Mesenchymal stem cell (in vitro differentiated cells and primary cell): ENCODE measurements at regions not wholly inside any gene's neighbourhood (a gene's known extent, or its start where the extent isn't known, plus 50 kb on each side); places are given as distances from the start of the nearest gene placed in this dataset.
"Not testable (repeated sequence)": the region's sequence is repeated elsewhere in the genome, so short reads cannot be mapped to it uniquely, and the experiment has no call there.

Source experiments
- DNase-seq: peaks from one replicate; pipeline ENCODE4 v3.0.0-alpha.2; 2013
- H2AFZ ChIP-seq: one replicate; pipeline ENCODE4 v1.6.1; 2013; ENCODE audit warnings: low read depth, mild to moderate bottlenecking, control low read depth, inconsistent platforms, low read length, moderate library complexity
- H2AK5ac ChIP-seq: 2 replicates; pipeline ENCODE4 v1.6.1; 2013; ENCODE audit warnings: low read length, moderate library complexity, mild to moderate bottlenecking, inconsistent platforms; ENCODE audit not compliant: severe bottlenecking
- H2BK120ac ChIP-seq: one replicate; pipeline ENCODE4 v1.6.1; 2013; ENCODE audit warnings: low read depth, mild to moderate bottlenecking, inconsistent platforms, low read length, moderate library complexity
- H2BK12ac ChIP-seq, 2 experiments: one replicate each; pipeline ENCODE4 v1.6.1; 2013; ENCODE audit warnings: inconsistent platforms in 2 of 2, low read length in 2 of 2, mild to moderate bottlenecking in 2 of 2, moderate library complexity in 2 of 2, control low read depth in 1 of 2
- H2BK15ac ChIP-seq: one replicate; pipeline ENCODE4 v1.6.1; 2013; ENCODE audit warnings: mild to moderate bottlenecking, low read depth, inconsistent platforms; ENCODE audit not compliant: poor library complexity, severe bottlenecking
- H2BK5ac ChIP-seq: 2 replicates; pipeline ENCODE4 v1.6.1; 2013; ENCODE audit warnings: low read depth, mild to moderate bottlenecking, low read length, control low read depth, inconsistent platforms; ENCODE audit not compliant: poor library complexity, severe bottlenecking
- H3K14ac ChIP-seq, 2 experiments: one replicate each; pipeline ENCODE4 v1.6.1; 2013; ENCODE audit warnings: inconsistent platforms in 2 of 2, low read length in 2 of 2, control low read depth in 1 of 2, mild to moderate bottlenecking in 1 of 2, moderate library complexity in 1 of 2
- H3K18ac ChIP-seq, 2 experiments: one replicate each; pipeline ENCODE4 v1.6.1; 2013; ENCODE audit warnings: inconsistent platforms in 2 of 2, low read length in 2 of 2, control low read depth in 1 of 2, low read depth in 1 of 2, mild to moderate bottlenecking in 1 of 2
- H3K23ac ChIP-seq, 2 experiments: one replicate each; pipeline ENCODE4 v1.6.1; 2013; ENCODE audit warnings: inconsistent platforms in 2 of 2, low read length in 2 of 2, mild to moderate bottlenecking in 2 of 2, moderate library complexity in 2 of 2, control low read depth in 1 of 2
- H3K27ac ChIP-seq: 2 replicates; pipeline ENCODE4 v1.5.1; 2013; ENCODE audit warnings: mild to moderate bottlenecking, moderate library complexity, low read length, control low read depth, inconsistent platforms; ENCODE audit not compliant: poor library complexity, severe bottlenecking
- H3K27me3 ChIP-seq, 2 experiments: 2 replicates each; pipeline versions ENCODE4 v1.6.1 to v1.7.0; 2013; ENCODE audit warnings: low read length in 2 of 2, mild to moderate bottlenecking in 2 of 2, moderate library complexity in 2 of 2, control low read depth in 1 of 2, inconsistent platforms in 1 of 2; ENCODE audit not compliant: control insufficient read depth in 1 of 2, insufficient read depth in 1 of 2
- H3K36me3 ChIP-seq, 2 experiments: 2 replicates each; pipeline versions ENCODE4 v1.6.1 to v1.7.0; 2013; ENCODE audit warnings: low read length in 2 of 2, control low read depth in 1 of 2, inconsistent platforms in 1 of 2, low read depth in 1 of 2, mild to moderate bottlenecking in 1 of 2; ENCODE audit not compliant: insufficient read depth in 2 of 2, control insufficient read depth in 1 of 2
- H3K4ac ChIP-seq, 2 experiments: one replicate each; pipeline ENCODE4 v1.6.1; 2013; ENCODE audit warnings: inconsistent platforms in 2 of 2, low read length in 2 of 2, mild to moderate bottlenecking in 2 of 2, moderate library complexity in 2 of 2, control low read depth in 1 of 2, low read depth in 1 of 2
- H3K4me1 ChIP-seq: 2 replicates; pipeline ENCODE4 v1.6.1; 2013; ENCODE audit warnings: low read depth, low read length, control low read depth; ENCODE audit not compliant: control insufficient read depth, insufficient read depth
- H3K4me2 ChIP-seq: 2 replicates; pipeline ENCODE4 v1.6.1; 2013; ENCODE audit warnings: low read length, mild to moderate bottlenecking, inconsistent platforms; ENCODE audit not compliant: poor library complexity, severe bottlenecking
- H3K4me3 ChIP-seq, 2 experiments: 2 replicates each; pipeline versions ENCODE4 v1.5.1 to v1.7.0; 2013; ENCODE audit warnings: low read length in 2 of 2, mild to moderate bottlenecking in 2 of 2, control low read depth in 1 of 2, low read depth in 1 of 2; ENCODE audit not compliant: insufficient read depth in 1 of 2
- H3K79me1 ChIP-seq: replicated peaks from 2 replicates; pipeline ENCODE4 v1.6.1; 2013; ENCODE audit warnings: mild to moderate bottlenecking, control low read depth, low read length, inconsistent platforms; ENCODE audit not compliant: poor library complexity, severe bottlenecking
- H3K9ac ChIP-seq: 2 replicates; pipeline ENCODE4 v1.7.0; 2013; ENCODE audit warnings: mild to moderate bottlenecking, low read length, moderate library complexity
- H3K9me3 ChIP-seq: 2 replicates; pipeline ENCODE4 v1.7.0; 2013; ENCODE audit warnings: mild to moderate bottlenecking, low read length; ENCODE audit not compliant: control insufficient read depth
- H4K8ac ChIP-seq: one replicate; pipeline ENCODE4 v1.6.1; 2013; ENCODE audit warnings: inconsistent platforms, mild to moderate bottlenecking, low read length, moderate library complexity
- H4K91ac ChIP-seq: one replicate; pipeline ENCODE4 v1.6.1; 2013; ENCODE audit warnings: mild to moderate bottlenecking, low read length, inconsistent platforms
- WGBS: methylation state at CpG from one replicate; pipeline ENCODE4 v1.1.7; 2013; ENCODE audit warnings: mixed read lengths; 5-methylcytosine and 5-hydroxymethylcytosine counted together

GRCh38 chr2:63699549-63699839, 110.7 kb downstream of the MDH1 start:
- Histone ChIP-seq H3K79me1 (no peaks in the 10 kb centered on the region), H2BK5ac (no peak overlapping the region), H3K36me3 (no peaks in the 10 kb centered on the region), H3K4ac (no peak overlapping the region), H2BK15ac (no peak overlapping the region), H2AK5ac (no peak overlapping the region), H2BK12ac (no peak overlapping the region), H3K27ac (no peak overlapping the region), H3K14ac (no peak overlapping the region), H3K23ac (no peak overlapping the region), H4K8ac (no peak overlapping the region), H2AFZ (no peak overlapping the region), H3K9ac (peak overlapping the region; percentile 78), H3K4me1 (peaks cover 2% of the 10 kb centered on the region), H3K27me3 (no peaks in the 10 kb centered on the region), H3K4me3 (peak overlapping the region in 1 of 2 experiments; percentile 31), H2BK120ac (no peak overlapping the region), H3K4me2 (no peak overlapping the region), H3K18ac (no peak overlapping the region), H3K9me3 (no peaks in the 10 kb centered on the region), H4K91ac (no peak overlapping the region)
- no peak for DNase-seq
- 59% methylated on average over 3 of the region's 3 CpGs for WGBS

DNA sequence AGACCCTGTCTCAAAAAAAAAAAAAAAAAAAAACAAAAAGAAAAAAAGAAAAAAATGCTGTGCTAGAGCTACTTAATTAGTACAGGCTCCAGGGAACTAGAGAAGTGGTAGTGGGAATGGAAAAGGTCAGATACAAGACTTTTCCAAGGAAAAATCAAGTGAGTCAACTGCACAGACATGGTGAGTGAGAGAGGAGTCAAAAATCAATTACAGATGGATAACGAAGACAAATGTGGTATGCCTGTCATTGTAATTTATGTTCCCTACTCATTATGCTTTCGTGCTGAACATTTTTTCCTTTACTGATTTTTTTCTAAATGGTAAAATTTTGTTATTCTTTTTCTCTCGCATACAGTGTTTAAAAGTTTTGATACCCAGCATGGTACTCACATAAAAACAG, 111.5 kb downstream of the MDH1 start:
- Histone ChIP-seq H3K4me3 (no peak overlapping the region), H4K91ac (no peak overlapping the region), H3K9ac (no peak overlapping the region), H3K4me1 (peaks cover 2% of the 10 kb centered on the region), H2BK15ac (no peak overlapping the region), H3K36me3 (no peaks in the 10 kb centered on the region), H3K9me3 (no peaks in the 10 kb centered on the region), H3K27me3 (no peaks in the 10 kb centered on the region), H2BK5ac (no peak overlapping the region), H2BK12ac (no peak overlapping the region), H3K27ac (no peak overlapping the region), H3K23ac (no peak overlapping the region), H2BK120ac (no peak overlapping the region), H3K14ac (no peak overlapping the region), H4K8ac (no peak overlapping the region), H2AK5ac (no peak overlapping the region), H3K4ac (no peak overlapping the region), H3K18ac (no peak overlapping the region), H3K79me1 (no peaks in the 10 kb centered on the region), H2AFZ (no peak overlapping the region), H3K4me2 (no peak overlapping the region)
- no peak for DNase-seq
- WGBS: 97% methylated on average over 2 of the region's 3 CpGs

GRCh38 chr2:63701406-63701805, 112.6 kb downstream of the MDH1 start:
- no peak overlapping the region for H4K8ac ChIP-seq
- no peaks in the 10 kb centered on the region for H3K27me3 ChIP-seq
- no peak overlapping the region for H3K4me3 ChIP-seq
- no peak overlapping the region for H3K18ac ChIP-seq
- H2AFZ ChIP-seq: no peak overlapping the region
- no peaks in the 10 kb centered on the region for H3K9me3 ChIP-seq
- no peak for DNase-seq
- H3K14ac ChIP-seq: no peak overlapping the region
- H2AK5ac ChIP-seq: no peak overlapping the region
- H2BK15ac ChIP-seq: no peak overlapping the region
- H3K4me2 ChIP-seq: no peak overlapping the region
- H2BK120ac ChIP-seq: no peak overlapping the region
- no peaks in the 10 kb centered on the region for H3K36me3 ChIP-seq
- no peaks in the 10 kb centered on the region for H3K79me1 ChIP-seq
- H2BK12ac ChIP-seq: no peak overlapping the region
- no peak overlapping the region for H3K4ac ChIP-seq
- no peak overlapping the region for H4K91ac ChIP-seq
- H3K9ac ChIP-seq: no peak overlapping the region
- H3K4me1 ChIP-seq: peaks cover 2% of the 10 kb centered on the region
- H3K23ac ChIP-seq: no peak overlapping the region
- no peak overlapping the region for H2BK5ac ChIP-seq
- no peak overlapping the region for H3K27ac ChIP-seq

DNA sequence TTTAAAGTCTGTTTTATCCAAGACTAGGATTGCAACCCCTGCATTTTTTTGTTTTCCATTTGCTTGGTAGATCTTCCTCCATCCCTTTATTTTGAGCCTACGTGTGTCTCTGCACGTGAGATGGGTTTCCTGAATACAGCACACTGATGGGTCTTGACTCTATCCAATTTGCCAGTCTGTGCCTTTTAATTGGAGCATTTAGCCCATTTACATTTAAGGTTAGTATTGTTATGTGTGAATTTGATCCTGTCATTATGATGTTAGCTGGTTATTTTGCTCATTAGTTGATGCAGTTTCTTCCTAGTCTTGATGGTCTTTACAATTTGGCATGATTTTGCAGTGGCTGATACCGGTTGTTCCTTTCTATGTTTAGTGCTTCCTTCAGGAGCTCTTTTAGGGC, 117.3 kb downstream of the MDH1 start:
- not testable (repeated sequence) for H3K4ac ChIP-seq, H3K27ac ChIP-seq, H3K4me1 ChIP-seq, H3K14ac ChIP-seq, H2BK15ac ChIP-seq, H3K79me1 ChIP-seq, H3K23ac ChIP-seq, H3K4me3 ChIP-seq, DNase-seq, H3K27me3 ChIP-seq, H2BK12ac ChIP-seq, H2AFZ ChIP-seq, H2AK5ac ChIP-seq, H2BK5ac ChIP-seq, H3K9ac ChIP-seq, H3K36me3 ChIP-seq, H2BK120ac ChIP-seq, H3K4me2 ChIP-seq, H4K91ac ChIP-seq, H3K9me3 ChIP-seq, H4K8ac ChIP-seq, H3K18ac ChIP-seq
- WGBS: no CpG with 5 or more reads among the region's 3 CpGs
